ENCODE measurements at regions not wholly inside any gene's neighbourhood (a gene's known extent, or its start where the extent isn't known, plus 50 kb on each side); places are given as distances from the start of the nearest gene placed in this dataset.

DNA sequence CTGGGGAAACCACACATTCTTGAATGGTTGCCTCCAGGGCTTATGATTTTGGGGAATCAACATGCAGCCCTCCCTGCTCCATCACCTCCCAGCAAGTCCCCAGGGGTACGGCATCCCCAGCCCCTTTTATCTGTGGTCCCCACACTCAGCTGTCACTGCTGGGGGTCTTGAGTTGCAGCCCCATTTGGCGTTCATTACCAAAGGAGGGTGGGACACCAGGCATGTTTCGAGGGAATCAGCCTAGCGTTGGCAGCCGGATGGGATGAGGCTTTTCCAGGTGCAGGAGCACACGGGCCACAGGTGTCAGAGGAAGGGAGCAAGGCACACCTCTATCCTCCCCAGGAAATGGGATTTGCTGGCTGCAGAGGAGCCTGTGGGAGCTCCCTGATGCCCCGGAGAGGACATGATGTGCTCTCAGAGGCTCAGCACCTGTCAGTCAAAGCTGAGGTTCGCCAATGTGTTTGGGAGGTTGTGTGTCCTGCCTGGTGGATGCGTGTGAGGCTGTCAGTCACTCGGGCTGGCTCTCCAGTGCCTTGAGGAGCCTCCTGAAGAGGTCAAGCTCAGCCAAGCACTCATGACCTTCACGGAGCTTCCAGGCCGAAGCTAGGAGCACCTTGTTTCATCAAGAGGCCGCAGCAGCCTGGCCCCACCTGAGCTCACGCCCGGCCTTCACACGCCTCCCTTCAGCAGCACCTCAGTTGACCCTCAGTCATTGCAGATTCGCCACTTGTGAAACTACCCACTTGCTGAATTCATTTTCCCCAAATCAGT lies 95.0 kb downstream of the ERMARD start:
- no peak for DNase-seq (ENCODE audit: low spot score)

DNA sequence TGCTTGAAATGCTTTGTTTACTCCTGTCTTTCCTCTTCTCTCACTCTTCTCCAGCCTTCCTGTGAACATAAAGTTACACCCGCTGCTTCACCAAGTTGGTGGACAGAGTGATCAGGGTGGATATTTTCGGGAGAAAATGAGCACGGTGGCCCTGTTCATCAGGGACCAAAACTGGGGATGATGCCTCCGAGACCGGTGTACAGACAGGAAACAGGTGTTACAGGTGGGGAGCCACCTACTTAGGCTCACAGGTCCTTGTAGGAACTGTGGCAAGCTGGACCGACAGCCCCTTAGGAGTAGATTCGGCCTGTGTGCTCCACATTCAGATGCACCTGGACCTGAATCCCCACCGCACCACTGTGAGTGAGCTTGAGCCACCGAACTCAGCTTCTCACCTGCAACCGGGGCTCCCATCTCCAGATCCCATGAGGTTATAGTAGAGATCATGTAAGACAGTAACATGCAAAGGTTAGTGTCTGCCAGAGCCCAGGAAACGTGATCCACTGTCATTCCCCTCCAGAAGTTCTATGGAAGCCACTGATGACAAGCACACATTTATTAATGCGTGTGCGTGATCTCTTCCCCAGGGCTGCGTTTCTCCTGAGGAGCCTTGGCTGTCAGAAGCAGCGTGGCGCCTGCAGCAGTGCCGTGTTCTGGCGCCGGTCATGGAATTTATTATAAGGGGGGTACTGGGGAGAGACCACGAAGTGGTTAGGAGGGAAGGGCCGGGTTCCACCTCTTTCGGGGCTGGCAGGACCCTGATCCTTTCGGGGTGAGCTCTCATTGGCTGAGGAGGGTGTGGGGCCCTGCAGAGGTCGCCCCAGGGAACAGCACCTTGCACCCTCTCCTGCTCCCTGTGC lies 94.2 kb downstream of the ERMARD start:
- DNase-seq (ENCODE audit: low spot score): no peak

GRCh38 chr6:169844946-169845345 lies 93.5 kb downstream of the ERMARD start:
- DNase-seq (ENCODE audit: low spot score): no peak

DNA sequence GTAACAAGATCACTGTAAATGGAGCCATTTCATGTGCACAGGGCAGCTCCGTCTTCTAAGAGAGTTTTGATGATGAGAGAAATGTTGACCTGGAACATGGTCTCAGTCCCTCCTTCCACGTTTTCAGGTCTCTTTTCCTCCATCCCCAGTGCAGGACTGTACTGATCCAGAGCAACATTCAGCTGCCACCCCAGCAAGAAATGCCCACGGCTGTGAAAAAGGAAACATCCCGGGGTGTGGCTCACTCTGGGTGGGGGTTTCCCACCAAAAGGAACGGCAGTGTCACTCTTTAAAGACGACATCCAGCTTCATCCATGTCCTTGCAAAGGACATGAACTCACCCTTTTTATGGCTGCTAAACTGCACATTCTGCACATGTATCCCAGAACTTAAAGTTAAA lies 92.6 kb downstream of the ERMARD start:
- no peak for DNase-seq (ENCODE audit: low spot score)

DNA sequence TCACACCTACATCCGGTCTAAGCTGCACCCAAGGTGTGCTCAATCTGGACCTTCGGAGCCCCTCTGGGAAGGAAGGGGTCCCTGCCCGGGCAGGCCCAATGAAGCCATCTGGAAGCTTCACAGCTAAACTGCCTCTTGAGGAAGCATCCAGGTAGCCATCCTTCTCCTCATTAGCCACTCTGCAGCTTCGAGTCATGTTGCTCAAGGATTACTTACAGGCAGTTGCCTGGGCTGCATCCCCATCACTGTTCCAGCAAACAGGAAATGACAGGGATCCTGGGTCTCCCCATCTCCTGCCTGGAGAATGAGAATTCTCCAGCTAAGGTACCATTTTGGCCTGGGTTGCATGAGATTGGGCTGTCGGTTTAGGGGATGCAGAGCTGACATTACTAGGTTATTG lies 91.7 kb downstream of the ERMARD start:
- no peak for DNase-seq (ENCODE audit: low spot score)

GRCh38 chr6:169841907-169842606 lies 90.6 kb downstream of the ERMARD start:
- DNase-seq (ENCODE audit: low spot score): no peak

DNA sequence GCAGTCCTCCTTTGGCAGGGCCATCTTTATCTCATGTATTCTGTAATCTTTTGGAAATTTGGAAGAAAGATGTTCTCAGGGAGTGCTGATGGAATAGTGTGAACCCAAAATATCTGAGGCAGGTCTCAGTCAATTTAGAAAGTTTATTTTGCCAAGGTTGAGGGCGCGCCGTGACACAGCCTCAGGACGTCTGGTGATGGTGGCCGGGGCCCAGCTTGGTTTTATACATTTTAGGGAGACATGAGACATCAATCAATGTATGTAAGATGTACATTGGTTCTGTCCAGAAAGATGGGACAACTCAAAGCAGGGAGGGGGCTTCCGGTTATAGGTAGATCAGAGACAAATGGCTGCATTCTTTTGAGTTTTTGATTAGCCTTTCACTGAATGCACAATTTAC lies 89.8 kb downstream of the ERMARD start:
- DNase-seq (ENCODE audit: low spot score): no peak

DNA sequence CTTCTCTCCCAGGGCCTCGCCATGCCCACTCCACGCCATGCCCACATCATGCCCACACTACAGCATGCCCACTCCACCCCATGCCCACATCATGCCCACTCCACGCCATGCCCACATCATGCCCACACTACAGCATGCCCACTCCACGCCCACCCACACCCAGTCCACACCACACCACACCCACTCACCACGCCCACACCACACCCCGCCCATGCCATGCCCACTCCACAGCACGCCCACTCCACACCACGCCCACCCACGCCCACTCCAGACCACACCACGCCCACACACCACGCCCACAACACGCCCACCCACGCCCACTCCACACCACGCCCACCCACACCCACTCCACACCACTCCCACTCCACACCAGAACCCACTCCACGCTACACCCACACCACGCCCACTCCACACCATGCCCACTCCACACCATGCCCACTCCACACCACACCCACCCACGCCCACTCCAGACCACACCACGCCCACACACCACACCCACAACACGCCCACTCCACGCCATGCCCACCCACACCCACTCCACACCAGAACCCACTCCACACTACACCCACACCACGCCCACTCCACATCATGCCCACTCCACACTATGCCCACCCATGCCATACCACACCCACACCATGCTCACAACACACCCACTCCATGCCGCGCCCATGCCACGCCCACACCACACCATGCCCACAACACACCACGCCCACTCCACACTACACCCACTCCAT lies 88.6 kb downstream of the ERMARD start:
- no peak for DNase-seq (ENCODE audit: low spot score)

DNA sequence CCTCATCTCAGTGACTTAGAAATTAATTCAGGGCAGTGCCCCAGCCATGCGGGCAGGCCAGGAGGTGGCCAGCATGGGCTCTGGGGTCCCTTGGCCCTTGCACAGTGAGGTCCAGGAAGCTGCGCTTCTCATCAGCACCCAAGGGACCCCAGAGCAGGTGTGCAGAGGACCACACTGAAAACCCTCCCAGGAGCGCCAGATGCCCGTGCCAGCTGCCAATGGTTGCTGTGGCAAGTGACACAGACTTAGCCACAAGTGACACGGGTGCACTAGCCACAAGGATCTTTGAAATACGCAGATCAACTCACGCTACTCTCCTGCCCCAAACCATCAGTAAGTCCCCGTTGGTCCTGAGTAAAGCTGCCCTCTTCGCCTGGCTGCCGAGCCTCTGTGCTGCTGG lies 88.1 kb downstream of the ERMARD start:
- no peak for DNase-seq (ENCODE audit: low spot score)

- DNase-seq (ENCODE audit: low spot score): no peak
Observed at GRCh38 chr6:169839029-169839481, 87.6 kb downstream of the ERMARD start.

DNA sequence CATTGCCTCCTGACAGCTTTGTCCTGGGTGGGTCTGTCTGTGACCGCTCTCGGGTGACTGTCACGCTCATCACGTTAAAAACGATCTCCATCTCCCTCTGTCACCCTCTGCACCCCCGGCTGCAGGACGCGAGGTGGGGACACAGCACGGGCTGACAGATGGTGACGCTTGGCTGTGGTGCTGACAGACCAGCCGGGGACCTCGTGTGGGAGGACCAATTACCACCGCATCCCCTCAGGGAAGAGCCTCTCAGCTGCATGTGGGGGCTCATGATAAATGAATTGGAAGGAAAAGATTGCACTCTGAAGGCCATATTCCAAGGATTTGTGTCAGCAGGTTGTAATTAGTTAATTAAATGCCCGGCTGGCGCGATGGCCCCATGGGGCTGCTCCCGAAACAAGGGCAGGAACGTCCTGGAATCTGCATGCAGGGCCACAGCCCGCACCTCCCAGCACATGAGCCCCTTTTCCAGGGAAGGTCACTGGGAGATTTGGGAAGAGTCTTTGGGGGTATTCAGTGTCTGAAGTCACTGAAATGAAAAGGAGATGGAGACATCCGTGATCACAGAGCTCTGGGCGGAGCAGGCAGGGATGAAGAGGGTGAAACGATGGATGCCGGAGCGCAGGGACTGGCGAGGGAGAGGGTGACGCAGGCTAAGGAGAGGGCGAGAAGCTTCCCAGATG lies 87.1 kb downstream of the ERMARD start:
- no peak for DNase-seq (ENCODE audit: low spot score)

DNA sequence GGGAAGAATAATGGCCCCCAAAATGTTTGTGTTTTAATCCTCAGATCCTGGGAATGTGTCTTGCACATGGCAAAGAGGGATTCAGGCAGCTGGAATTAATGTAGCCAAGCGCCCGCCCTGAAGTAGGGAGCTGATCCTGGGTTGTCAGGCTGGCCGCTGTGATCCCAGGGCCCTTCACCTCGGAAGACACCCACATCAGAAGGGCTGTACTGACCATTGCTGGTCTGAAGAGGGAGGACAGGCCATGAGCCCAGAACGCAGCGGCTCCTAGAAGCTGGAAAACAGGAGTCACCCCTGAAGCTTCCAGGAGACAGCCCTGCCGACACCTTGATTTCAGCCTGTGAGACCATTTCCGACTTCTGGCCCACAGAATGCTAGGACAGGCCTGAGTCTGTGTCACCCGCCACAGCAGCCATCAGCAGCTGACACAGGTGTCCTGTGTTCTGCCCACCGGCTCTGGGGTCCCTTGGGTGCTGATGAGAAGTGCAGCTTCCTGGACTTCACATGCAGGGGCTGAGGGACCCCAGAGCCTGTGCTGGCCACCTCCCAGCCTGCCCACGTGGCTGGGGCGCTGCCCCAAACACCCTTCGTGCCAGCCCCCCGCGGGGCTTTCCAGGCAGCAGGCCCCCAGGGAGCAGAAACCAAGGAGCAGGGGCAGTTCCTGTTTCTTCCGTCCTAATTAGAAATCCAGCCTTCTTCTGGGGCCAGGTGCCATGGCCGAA lies 86.3 kb downstream of the ERMARD start:
- no peak for DNase-seq (ENCODE audit: low spot score)

DNA sequence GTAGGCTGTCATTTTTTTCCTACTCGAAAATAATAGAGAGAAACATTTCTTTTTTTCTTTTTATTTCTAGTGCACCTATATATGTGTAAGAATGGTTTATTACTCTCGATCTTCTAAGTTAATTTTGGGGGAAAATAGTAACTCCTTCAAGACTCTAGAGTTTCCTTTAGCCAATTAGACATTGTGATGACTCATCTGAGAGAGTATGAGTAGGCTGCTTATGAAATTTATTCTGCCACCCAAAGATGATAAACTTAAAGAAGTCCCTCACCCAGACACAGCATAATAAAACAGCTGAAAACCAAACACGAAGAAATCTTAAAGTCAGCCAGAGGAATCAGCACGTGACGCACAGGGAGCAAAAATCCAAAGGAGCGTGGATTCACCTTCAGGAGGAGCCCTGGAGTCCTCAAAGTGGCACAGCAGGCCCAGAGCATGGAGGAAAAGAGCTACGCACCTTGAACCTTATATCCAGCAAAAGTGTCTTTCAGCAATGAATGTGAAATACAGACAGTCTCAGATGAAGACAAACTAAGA lies 81.9 kb downstream of the ERMARD start:
- DNase-seq (ENCODE audit: low spot score): no peak

GRCh38 chr6:169832247-169832948 lies 81.0 kb downstream of the ERMARD start:
- no peak for DNase-seq (ENCODE audit: low spot score)

DNA sequence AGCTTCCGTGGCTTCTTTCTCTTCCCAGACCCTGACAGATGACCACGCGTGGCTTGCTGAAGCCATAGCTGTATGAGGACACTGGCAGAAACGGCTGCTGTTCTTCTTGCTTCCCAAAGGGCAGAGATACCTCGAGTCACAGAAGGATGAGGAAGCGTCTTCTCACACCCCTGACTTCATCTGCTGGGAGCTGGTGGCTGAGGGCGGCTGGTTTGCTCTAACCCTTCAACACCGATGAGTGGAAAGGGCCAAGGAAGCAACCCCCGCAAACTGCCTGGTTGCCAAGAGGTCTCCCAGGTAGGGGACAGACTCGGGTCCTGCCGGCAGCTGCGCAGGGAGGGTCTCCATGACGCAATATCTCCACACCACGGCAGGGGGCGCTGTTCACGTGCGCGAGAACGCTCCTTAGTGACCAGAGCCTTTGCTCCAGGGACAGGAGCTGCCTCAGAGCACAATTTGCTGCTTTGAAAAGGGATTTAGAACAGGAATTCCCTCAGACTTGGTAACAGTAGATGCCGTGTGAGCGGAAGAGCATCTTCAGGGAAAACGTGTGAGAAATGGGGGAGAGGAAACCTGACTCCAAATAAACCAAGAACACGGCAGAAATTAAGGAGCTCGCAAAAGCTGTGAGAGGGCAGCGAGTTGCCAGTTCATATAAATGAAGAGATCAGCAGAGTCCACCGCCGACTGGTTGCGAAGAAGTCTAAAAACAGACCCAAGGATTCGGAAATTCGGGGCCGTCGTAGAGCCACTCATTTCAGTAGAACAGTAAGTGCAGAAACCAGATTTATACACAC lies 80.2 kb downstream of the ERMARD start:
- peak; percentile 69 for DNase-seq (ENCODE audit: low spot score)
